ENCODE measurements at regions not wholly inside any gene's neighbourhood (a gene's known extent, or its start where the extent isn't known, plus 50 kb on each side); places are given as distances from the start of the nearest gene placed in this dataset.

DNA sequence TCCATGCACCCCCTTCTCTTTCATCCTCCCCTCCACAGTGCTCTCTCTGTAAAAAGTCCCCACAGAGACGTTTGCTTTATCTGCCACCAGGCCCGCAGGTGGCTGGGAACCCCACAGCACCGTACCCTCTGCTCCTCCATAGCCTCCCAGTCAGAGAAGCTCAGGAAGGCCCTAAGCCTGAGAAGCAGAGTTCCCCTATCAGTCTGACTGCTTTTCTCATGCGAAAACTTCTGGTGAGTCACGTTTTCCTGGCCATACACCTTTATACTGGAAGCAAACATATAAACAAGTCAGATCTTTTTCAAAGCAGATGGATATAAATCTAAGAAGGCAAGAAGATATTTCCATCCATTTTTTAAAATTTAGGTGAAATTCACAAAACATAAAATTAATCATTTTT is 51.5 kb upstream of the MEF2A start:
- H3K27ac Mint-ChIP-seq (ENCODE audit: low read depth), result no peak overlapping the region
- DNase-seq (ENCODE audit: low spot score in 2 of 2) (no peak), ATAC-seq (replicated peaks; ENCODE audit: extremely low read depth, poor library complexity, severe bottlenecking) (no peak)
- no peaks in the 10 kb centered on the region for H3K9me3 Mint-ChIP-seq
- no peaks in the 10 kb centered on the region for H3K36me3 Mint-ChIP-seq (ENCODE audit: insufficient read depth)
- no peak overlapping the region for H3K4me3 Mint-ChIP-seq
- H3K4me1 Mint-ChIP-seq, result no peaks in the 10 kb centered on the region
- H3K27me3 Mint-ChIP-seq, result no peaks in the 10 kb centered on the region

Measured in central memory CD8-positive, alpha-beta T cell (primary cell).